ENCODE measurements at regions not wholly inside any gene's neighbourhood (a gene's known extent, or its start where the extent isn't known, plus 50 kb on each side); places are given as distances from the start of the nearest gene placed in this dataset.

DNA sequence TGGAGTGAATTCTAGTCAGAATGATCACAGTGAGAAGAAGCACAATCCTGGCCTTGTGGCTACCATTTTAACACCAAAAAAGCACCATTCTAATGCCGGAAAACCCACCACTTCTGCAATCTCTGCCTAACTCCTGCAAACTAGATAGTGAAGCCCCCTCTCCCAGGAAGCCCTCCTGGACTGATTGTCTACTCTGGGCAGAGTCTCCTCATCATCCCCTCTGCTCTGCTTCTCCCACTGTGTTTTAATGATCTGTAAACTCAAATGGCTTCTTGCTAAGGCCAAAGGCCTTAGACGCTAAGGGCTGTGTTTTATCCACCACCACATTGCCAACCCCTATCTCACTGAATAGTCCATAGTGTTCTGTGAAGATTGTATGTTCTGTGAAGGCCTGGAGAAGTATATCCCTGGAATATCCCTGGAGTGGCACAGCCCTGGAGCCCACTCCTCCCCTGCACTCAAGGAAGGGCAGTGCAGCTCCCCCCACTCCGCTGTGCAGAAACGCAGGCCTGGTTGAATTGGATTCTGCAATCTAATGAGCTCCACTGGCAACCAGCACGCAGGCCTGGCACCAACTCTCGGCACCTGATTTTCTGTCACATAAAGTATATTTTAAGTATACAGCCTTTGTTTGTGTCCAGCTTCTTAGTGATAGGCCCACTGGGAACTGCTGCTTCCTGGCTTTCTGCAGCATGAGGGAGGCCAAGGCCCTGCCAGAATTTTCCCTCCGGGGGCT lies 126.3 kb downstream of the ATPSCKMT start:
- TF ChIP-seq POLR2A (IDR thresholded peaks at IDR 0.05): no peak
- TF ChIP-seq, protein P1, sequence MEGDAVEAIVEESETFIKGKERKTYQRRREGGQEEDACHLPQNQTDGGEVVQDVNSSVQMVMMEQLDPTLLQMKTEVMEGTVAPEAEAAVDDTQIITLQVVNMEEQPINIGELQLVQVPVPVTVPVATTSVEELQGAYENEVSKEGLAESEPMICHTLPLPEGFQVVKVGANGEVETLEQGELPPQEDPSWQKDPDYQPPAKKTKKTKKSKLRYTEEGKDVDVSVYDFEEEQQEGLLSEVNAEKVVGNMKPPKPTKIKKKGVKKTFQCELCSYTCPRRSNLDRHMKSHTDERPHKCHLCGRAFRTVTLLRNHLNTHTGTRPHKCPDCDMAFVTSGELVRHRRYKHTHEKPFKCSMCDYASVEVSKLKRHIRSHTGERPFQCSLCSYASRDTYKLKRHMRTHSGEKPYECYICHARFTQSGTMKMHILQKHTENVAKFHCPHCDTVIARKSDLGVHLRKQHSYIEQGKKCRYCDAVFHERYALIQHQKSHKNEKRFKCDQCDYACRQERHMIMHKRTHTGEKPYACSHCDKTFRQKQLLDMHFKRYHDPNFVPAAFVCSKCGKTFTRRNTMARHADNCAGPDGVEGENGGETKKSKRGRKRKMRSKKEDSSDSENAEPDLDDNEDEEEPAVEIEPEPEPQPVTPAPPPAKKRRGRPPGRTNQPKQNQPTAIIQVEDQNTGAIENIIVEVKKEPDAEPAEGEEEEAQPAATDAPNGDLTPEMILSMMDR (IDR thresholded peaks at IDR 0.05): no peak
